Activated CD8-positive, alpha-beta memory T cell treated with anti-CD3 and anti-CD28 coated beads, Interleukin-2, amount 50 U/mL, for 1 hour (primary cell): ENCODE measurements at regions not wholly inside any gene's neighbourhood (a gene's known extent, or its start where the extent isn't known, plus 50 kb on each side); places are given as distances from the start of the nearest gene placed in this dataset.
"Not testable (repeated sequence)": the region's sequence is repeated elsewhere in the genome, so short reads cannot be mapped to it uniquely, and the experiment has no call there.

ENCODE experiments used
- DNase-seq: peaks from one replicate; pipeline ENCODE4 v3.0.0-alpha.2; 2020; ENCODE audit errors: extremely low read depth

DNA sequence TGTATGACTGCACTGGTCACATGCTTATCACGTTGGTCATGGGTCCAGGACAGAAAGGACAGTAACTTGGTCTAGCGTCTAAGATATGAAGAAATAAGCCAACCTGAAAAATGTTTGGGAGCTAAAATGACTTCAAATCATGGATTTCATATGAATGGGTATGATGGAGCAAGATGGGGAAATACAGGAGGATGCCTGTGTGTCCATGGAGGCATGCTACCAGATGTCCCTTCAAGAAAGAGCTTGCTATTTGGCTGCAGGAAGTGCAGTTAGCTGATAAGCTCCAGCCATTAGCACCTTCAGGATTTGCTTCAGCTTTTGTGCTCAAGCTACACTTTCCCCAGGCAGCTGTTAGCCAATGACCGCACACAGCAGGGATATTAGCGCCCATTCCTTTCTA, 164.6 kb upstream of the THBS1 start:
- DNase-seq, result no peak

DNA sequence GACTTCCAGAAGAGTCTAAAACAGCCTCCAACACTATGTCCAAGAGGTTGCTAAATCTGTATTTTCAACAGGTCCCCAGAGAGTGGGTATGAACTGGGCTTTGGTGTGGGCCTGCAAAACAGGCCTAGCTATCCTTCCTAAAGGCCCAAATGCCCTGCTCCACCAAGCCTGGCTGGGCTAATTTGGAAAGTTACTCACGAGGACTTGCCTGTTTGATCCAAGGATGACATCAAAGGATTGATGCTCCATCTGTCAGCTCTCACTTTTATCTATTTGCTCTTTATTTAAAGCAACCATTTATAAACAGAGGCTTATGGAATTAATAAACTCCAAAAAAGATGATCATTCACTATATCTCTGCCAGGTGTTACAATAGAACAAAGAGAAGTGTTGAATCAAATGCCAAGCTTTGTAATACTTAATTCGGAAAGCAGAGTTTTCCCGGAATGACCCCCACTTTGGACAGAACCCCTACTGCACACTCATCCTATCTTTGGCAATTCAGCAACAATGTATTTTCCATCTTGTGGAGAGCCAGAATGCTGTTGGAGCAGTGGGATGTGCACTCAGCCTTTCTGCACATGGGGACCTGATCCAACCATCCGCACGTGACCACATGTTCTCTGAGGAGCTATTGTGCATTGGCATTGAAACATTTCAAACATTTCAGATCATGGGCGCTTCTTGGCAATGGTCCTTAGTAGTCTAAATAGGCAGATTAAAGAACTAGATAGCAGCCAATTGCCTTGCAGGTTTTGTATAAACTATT, 163.3 kb upstream of the THBS1 start:
- no peak for DNase-seq

DNA sequence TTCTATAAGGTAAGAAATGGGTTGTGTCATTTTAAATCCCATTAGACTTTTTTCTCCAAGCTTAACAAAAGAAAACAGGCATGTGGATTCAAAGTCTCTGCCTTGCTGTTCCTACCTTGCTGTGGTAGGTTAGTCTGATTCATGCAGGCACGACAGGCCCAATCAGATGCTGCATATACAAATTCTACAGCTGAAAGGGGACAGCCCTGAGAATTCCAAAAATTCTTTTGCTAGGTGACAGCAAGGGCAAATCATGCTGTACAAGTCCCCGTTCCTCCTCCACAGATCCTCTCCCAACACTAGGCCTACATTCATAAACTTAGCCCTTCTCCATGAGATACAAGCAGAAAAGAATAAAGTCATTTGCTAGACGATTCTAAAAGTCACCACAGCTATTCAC, 161.2 kb upstream of the THBS1 start:
- no peak for DNase-seq

DNA sequence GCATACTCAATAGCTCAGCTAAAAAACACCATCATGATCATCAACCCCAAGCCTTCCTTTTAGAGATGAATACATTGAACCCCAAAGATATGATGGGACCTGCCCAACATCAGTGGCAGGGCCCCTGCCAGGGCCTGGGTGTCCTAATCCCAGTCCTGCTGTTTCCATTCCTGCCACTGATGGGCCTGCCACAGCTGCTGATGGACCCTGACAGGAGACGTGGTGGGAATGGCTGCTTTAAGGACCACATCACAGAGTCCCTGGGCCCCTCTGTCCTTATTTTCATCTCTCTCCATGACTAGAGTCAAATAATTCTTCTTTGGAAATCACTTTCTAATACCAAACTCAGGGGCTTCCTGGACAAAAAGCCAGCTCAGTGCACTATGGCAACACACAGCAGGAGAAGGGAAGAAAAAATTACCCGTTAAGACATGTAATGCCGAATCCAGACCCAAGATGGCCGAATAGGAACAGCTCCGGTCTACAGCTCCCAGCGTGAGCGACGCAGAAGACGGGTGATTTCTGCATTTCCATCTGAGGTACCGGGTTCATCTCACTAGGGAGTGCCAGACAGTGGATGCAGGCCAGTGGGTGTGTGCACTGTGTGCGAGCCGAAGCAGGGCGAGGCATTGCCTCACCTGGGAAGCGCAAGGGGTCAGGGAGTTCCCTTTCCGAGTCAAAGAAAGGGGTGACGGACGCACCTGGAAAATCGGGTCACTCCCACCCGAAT, 160.6 kb upstream of the THBS1 start:
- DNase-seq, result not testable (repeated sequence)

DNA sequence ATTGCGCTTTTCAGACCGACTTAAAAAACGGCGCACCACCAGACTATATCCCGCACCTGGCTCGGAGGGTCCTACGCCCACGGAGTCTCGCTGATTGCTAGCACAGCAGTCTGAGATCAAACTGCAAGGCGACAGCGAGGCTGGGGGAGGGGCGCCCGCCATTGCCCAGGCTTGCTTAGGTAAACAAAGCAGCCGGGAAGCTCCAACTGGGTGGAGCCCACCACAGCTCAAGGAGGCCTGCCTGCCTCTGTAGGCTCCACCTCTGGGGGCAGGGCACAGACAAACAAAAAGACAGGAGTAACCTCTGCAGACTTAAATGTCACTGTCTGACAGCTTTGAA, 160.1 kb upstream of the THBS1 start:
- not testable (repeated sequence) for DNase-seq

DNA sequence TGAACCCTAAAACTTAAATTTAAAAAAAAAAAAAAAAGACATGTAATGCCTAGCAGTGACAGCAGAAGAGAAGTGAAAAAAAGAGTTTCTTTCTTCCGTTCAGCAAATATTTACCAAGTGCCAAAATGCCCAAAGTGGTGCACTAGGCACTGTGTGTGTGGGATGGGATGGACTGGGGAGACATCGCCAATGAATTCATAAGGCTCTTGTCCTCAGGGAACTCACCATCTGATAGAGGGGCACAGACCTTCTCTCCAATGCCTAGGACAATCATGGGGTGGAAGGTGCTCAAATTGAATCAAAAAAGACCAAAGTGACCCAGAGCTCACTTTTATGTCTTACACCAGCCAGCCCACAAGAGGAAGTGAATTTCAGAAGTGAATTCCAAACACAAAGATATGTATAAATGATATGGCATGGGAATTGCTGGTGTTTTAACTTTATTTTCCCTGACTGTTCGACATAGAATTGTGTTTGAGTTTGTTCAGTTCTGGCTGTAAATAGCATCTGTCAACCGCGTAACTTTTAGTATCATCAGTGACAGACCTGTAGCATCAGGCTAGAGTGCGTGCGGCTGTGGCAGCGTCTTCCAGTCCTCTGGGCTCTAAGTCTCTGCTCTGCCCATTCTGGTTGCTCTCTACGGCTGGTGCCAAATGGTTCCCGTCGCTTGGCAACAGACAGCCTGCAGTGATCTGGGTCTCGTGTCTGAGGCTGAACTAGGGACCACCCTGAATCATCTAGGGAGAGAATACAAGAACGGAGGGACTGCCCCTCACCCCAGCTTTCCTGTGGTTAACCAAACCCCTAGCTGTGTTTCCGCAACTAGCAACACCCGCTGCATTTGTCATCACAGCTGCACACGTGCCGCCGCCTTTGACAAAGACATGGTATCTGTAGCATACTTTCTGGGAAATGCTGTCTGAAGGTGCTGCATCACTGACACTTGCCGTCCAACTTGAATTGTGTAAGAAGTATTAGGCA, 154.0 kb upstream of the THBS1 start:
- DNase-seq, result peak; percentile 58

DNA sequence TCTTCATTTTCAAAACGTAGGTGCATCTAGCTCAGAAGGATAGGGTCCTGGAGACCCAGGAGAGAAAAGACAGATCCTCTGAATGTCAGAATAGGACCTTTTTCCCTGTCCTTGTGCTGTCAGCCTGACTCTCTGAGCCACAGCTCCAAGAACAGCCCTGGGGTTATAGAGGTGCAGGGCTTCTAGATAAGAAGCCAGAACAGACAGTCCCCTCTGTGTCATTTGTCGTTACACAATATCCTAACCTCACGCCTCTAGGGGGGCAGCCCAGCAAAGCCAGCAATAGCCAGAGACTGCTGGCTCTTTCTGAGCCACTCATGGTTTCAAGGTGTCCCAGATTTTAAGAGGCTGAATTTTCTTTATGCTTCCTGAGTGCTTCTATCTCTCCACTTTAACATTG, 153.2 kb upstream of the THBS1 start:
- DNase-seq, result no peak

DNA sequence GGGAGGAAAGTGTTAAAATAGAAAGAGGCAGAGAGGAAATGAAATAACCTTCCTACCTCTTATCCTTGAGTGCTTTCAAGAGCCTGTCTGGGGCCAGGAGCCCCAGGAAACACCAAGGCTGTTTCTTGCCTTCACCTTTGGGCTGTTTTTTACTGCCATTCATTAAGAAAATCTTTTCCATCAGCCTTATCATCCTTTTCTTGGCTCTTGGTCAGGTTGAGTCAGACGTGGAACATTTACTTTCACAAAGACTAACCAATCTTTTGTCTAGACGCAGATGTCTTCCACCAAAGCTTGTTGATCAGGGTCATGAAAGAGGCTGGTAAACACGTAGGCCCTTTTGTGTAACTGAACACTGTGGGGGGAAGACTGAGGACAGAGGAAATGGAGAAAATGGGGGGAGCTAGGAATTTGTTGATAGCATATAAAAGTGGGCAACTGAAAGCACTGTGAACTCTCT, 151.0 kb upstream of the THBS1 start:
- DNase-seq, result no peak

DNA sequence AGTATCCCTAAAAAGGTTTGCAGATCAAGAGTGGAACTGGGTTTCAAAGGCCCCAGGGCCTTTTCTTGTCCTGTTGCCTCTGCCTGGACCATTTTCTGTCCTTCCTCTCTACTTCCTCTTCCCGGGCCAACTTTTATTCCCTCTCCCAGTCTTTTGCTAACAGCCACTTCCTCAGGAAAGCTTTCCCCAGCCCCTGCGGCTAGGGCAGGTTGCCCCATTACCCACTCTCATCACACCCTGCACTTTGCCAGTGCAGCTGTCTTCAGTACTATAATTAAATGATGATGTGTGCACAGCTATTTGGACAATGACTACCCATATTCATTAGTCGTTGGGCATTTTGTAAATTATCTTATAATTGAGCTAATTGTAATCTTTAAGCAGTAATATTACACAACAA, 150.5 kb upstream of the THBS1 start:
- no peak for DNase-seq

DNA sequence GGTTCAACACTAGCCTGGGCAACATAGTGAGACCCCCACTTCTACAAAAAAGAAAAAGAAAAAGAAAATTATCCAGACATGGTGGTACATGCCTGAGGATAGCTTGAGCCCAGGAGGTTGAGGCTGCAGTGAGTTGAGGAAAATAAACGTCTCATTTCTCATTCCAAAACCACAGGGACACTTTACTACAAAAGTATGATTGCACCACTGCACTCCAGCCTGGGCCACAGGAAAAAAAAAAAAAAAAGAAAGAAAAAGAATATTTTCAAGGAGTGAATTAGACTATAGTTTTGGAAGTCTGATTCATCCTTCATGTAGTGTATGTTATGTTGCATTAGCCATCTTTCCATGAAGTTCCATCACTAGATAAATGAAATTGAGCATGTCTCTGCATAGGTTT, 149.5 kb upstream of the THBS1 start:
- DNase-seq, result no peak

DNA sequence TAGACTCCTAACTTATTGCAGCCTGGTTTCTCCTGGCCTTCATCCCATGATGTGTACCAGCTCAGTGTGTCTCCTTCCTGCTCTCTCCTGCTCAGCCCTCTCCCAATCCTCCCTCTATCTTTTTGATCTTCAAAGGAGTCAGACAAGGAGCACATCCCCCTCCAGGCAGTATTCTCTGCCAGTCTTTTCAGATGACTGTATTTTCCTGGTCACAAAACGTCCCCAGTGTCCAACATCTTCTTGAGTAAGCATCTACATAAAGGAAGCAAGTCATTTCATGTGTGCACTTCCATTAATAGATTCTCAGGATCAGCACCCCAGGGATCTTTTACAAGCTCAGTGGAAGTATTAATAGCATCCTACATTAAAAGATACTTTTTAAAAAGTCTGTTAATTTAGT, 148.9 kb upstream of the THBS1 start:
- no peak for DNase-seq

DNA sequence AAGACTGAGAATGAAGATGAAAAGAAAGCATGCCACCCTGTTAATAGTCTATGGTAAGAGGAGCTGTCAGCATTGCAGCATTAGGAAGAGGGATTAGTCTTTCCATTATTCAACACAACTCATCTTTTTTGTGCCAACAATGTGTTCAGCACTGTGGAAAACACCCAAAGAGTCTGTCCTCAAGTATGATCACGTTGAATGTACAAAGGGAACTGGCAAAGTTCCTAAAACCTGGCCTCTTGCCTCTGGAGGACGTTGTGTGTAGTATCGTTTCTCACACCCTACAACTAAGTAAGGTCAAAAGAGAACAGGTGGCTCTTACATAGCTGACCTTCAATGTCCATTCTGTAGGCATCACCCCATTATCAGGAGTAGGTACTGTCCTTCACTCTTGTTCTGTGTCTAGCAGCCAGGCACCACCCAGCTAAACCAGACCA, 147.9 kb upstream of the THBS1 start:
- DNase-seq, result no peak

DNA sequence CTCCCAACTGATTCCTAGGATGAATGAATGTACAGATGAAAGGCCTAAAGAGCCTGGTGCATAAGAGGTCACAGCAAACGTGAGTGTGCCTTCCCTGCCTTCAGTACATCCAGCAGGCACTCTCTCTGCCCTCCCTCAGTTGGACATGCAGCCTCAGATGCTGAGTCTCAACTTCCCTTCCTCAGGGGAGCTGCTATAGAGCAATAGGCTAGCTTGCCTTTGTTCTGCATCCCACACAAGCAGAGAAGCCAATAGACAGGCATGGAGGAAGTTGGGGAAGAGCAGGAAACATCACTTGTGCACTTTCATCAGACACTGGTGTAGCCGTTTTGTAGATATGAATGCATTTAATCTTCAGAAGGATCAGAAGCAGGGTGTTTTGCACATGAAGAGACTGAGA, 147.5 kb upstream of the THBS1 start:
- no peak for DNase-seq

DNA sequence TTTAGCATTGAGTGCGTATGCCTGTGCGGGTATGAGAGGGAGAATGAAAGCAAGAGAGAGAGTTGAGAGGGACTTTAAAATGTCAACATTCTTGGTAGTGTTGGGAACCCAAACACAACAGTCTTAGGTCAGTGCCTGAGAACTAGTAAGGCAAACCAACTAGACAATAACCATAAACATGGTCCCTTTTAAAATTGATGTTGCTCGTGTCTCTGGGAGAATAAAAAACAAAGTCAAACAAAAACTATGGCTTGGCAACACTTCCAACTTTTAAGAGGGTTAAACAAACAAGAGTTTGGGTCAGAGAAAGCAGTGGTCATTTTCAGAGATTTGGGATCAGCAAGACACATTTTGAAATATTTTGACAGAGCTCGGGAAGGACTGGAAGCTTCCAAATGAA, 146.7 kb upstream of the THBS1 start:
- DNase-seq, result no peak

DNA sequence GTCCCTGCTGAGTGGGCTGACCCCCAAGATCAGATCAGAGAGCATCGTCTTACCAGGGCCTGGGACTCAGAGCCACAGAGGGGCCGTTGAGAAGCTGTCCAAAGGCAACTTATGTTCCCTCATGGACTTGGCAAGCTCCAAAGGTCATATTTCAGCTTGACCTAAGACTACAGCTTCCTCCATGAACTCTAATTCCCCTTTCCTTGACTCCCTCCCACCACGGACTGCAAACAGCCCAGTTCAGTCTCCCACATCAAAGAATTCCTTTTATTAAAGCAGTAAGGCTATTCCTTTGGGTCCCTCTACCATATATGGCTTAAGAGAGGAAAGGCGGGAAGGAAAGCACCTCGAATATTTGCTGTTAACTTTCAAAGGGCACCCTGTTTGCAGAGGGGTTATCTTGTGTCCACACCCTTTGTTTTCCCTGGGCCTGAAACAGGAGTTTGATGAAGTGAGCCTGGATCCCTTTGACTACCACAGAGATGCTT, 146.1 kb upstream of the THBS1 start:
- no peak for DNase-seq

DNA sequence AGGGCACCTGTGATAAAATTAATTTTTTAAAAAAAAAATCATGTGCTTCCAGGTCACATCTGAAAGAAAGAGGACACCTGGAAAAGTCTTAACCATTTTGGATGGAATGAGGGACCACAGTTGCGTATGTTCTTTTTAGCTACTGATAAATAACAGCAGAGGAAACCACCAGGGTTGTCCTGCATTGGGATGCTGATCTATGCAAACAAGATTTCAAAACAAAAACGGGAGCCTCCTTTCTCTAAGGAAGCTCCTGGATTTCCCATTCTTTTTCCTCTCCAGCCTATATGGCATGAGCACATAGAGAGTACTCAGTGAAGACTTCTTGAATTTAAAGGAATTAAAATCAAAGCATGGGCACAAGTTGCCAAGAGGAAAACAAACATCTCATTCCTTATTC, 145.6 kb upstream of the THBS1 start:
- DNase-seq, result no peak

DNA sequence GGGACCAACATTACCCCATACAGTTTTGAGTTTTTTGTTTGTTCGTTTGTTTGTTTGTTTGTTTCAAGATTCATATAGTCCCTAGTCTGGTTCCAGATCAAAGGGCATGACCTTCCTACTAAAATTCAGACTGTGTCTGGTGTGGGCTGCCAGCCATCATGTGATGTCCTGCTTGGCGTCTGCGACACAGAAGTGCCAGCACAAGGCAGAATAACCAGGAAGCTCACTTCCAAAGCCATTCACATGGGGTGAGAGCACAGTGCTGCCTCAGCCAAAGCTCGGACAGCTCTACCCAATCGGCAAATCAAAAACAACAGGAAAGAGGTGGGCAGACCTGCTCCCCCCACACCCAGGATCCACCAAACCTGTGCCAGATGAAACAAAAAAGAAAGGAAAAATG, 142.6 kb upstream of the THBS1 start:
- no peak for DNase-seq

DNA sequence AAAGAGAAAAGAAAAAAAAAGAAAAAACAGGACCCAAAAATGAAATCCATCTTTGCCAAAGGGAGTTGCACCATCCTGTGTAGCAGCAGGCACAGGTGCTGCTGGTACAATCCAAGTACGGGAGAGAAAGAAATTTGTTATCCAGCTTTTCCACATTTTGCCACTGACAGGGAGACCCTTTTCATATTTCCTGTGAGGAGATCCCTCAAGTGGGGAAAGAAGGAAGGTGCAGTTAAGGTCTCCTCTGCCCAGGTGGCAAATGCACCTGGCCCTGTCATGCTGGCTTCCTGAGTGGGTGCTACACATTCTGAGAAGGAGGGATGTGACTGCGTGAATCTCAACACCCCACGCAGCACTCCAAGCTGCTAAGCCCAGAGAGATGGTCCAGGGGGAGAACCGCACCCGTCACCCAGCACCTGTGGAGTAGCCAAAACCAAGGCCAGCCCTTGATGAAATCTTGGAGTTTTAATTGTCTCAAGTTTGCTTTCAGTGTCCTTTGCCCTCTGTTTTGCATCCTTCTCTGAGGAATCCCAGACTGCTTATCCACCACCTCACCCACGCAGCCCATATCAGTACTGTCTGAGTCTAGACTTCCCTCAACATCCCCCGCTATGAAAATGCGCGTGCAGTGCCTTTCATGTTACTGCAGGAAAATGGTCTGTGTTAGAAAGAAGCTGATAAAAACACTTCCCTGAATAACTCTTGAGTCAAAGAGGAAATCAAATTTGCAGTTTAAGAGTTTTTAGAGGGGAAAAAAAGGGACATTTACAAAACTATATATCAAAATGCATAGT, 141.9 kb upstream of the THBS1 start:
- no peak for DNase-seq

DNA sequence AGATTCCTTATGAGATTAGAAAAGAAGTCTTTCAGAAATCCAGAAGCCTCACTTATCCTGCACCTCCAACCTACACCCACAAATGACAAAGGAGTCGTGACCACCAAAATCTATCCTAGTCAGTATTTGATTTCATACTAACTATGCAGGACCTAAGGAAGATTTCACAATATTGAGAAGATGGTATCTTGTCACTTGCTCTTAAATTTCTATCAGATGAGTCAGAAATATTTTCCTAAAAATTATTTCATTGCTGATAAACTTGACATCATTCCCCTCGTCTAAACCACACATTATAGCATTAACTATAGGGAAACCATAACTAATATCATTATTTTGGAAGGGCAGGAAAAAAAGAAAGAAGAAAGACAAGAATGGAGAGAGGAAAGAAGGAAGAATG, 138.0 kb upstream of the THBS1 start:
- no peak for DNase-seq

DNA sequence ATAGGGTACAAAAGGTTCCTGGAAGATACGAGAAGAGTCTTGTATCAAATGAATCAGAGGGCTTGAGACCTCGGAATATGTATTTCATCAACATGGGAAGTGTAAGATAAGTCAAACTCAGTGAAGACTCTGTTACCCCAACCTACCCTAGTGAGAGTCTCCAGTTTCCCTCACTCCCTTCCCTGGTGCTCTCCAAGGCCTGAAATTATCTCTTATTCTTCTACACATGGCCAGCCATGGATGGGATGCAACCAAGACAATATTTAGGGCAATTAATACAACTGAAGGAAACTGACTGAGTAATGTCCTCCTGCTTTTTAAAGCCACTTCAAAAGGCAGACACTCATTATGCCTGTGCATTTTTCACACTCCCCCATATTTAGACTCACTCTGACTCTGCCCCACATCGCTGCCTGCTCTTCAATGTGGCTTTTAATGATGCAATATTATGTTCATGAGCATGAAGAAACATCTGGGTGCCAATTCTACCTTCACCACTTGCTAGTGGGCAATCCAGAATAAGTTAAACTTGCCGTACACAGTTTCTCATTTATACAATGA, 137.1 kb upstream of the THBS1 start:
- DNase-seq, result no peak
